Caco-2 (cell line): ENCODE measurements at regions not wholly inside any gene's neighbourhood (a gene's known extent, or its start where the extent isn't known, plus 50 kb on each side); places are given as distances from the start of the nearest gene placed in this dataset.

Experiments used
- BruUV-seq: library from RNA; stranded (reverse); fragments of 400-500 nt; replicated peaks from 2 replicates; lab custom pipeline; 2021; lab: Mats Ljungman, UMichigan
- CTCF ChIA-PET: fragments of 300-600 bp; sonication (Branson Sonifier 250); formaldehyde crosslinking; loops from one replicate; lab custom pipeline; 2022; ENCODE audit warnings: antibody characterized with exemption; lab: Charles Lee
- POLR2A ChIA-PET: fragments of 300-600 bp; sonication (Branson Sonifier 250); formaldehyde crosslinking; loops from one replicate; lab custom pipeline; 2022; ENCODE audit warnings: antibody characterized with exemption; lab: Charles Lee
- DNase-seq, 2 experiments: peaks; one replicate each; pipeline versions ENCODE4 v3.0.0 to v3.0.0-alpha.2; 2020 to 2022
- H3K27me3 ChIP-seq: replicated peaks from 2 replicates; pipeline ENCODE4 v1.6.0; 2011; ENCODE audit warnings: low read length; ENCODE audit not compliant: control insufficient read depth, insufficient read depth
- H3K36me3 ChIP-seq: 2 replicates; pipeline ENCODE4 v1.5.1; 2011; ENCODE audit warnings: low read length; ENCODE audit not compliant: control insufficient read depth, insufficient read depth
- H3K4me1 ChIP-seq: fragments of 250-450 bp; sonication (Bioruptor Pico); 2 replicates; pipeline ENCODE4 v1.5.1; 2020; ENCODE audit warnings: mild to moderate bottlenecking
- H3K4me3 ChIP-seq: 2 replicates; pipeline ENCODE4 v1.5.1; 2011; ENCODE audit warnings: low read depth, mild to moderate bottlenecking, control low read depth, low read length
- H3K9me3 ChIP-seq: fragments of 250-450 bp; sonication (Bioruptor Pico); 2 replicates; pipeline ENCODE4 v1.5.1; 2020; ENCODE audit warnings: mild to moderate bottlenecking, moderate library complexity
- H3K27ac Mint-ChIP-seq: one replicate; pipeline ENCODE4 v1.8.0; 2022; ENCODE audit warnings: mixed read lengths; ENCODE audit not compliant: unreplicated experiment
- H3K27me3 Mint-ChIP-seq: one replicate; pipeline ENCODE4 v1.8.0; 2022; ENCODE audit warnings: mixed read lengths; ENCODE audit not compliant: insufficient read depth, unreplicated experiment
- H3K36me3 Mint-ChIP-seq: one replicate; pipeline ENCODE4 v1.8.0; 2022; ENCODE audit warnings: mild to moderate bottlenecking, mixed read lengths; ENCODE audit not compliant: insufficient read depth, unreplicated experiment
- H3K4me1 Mint-ChIP-seq: one replicate; pipeline ENCODE4 v1.8.0; 2022; ENCODE audit warnings: low read depth, mixed read lengths; ENCODE audit not compliant: unreplicated experiment
- H3K4me3 Mint-ChIP-seq: one replicate; pipeline ENCODE4 v1.8.0; 2022; ENCODE audit warnings: mild to moderate bottlenecking, moderate library complexity, mixed read lengths; ENCODE audit not compliant: unreplicated experiment
- H3K9me3 Mint-ChIP-seq: one replicate; pipeline ENCODE4 v1.8.0; 2022; ENCODE audit warnings: mixed read lengths; ENCODE audit not compliant: unreplicated experiment
- intact Hi-C: fragments of 100-400 bp; cut with micrococcal nuclease; formaldehyde crosslinking; loops from one replicate; pipeline ENCODE4 v1.10.0; 2022; ENCODE audit not compliant: unreplicated experiment
- TF ChIP-seq, protein P1 (sequence below), 2 experiments: fragments of 200-600 bp in 1 of 2; IDR thresholded peaks; 1 replicate in 1 of 2; 2 replicates in 1 of 2; pipeline versions ENCODE4 v1.5.1 to v1.8.0; 2011 to 2022; ENCODE audit warnings: antibody characterized with exemption in 1 of 2, control low read depth in 1 of 2, inconsistent platforms in 1 of 2, low read depth in 1 of 2, low read length in 1 of 2, mild to moderate bottlenecking in 1 of 2, moderate library complexity in 1 of 2; ENCODE audit not compliant: insufficient read depth in 1 of 2, severe bottlenecking in 1 of 2, unreplicated experiment in 1 of 2

DNA sequence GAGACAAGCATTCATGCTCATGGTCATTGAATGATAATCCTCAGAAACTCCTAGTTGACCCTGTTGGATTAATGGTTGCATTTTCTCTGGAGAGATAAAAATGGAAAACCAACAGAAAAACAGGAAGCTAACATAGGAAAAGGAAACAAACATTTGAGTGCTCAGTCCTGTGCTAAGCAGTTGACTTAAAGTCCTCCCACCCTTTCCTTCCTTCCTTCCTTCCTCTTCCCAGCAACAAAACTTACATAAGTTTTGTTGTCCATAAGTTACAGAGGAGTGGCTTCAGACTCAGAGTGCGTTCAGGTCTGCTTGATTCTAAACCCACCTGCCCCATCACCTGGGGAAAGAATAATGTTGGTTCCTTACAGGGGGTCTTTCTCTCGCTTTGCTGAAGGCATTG lies 163.8 kb upstream of the RGMA start:
- Histone ChIP-seq H3K9me3 (no peaks in the 10 kb centered on the region), H3K27me3 (no peaks in the 10 kb centered on the region), H3K4me3 (no peak overlapping the region), H3K4me1 (no peaks in the 10 kb centered on the region), H3K36me3 (no peaks in the 10 kb centered on the region)
- intact Hi-C loops = no loop called here
- ChIA-PET CTCF (no interaction called here), POLR2A (no interaction called here)
- H3K27me3 Mint-ChIP-seq = no peaks in the 10 kb centered on the region
- no peak overlapping the region for H3K4me3 Mint-ChIP-seq
- no peaks in the 10 kb centered on the region for H3K36me3 Mint-ChIP-seq
- BruUV-seq = no TSS peak
- no peaks in the 10 kb centered on the region for H3K9me3 Mint-ChIP-seq
- DNase-seq = no peak
- TF ChIP-seq, protein P1, sequence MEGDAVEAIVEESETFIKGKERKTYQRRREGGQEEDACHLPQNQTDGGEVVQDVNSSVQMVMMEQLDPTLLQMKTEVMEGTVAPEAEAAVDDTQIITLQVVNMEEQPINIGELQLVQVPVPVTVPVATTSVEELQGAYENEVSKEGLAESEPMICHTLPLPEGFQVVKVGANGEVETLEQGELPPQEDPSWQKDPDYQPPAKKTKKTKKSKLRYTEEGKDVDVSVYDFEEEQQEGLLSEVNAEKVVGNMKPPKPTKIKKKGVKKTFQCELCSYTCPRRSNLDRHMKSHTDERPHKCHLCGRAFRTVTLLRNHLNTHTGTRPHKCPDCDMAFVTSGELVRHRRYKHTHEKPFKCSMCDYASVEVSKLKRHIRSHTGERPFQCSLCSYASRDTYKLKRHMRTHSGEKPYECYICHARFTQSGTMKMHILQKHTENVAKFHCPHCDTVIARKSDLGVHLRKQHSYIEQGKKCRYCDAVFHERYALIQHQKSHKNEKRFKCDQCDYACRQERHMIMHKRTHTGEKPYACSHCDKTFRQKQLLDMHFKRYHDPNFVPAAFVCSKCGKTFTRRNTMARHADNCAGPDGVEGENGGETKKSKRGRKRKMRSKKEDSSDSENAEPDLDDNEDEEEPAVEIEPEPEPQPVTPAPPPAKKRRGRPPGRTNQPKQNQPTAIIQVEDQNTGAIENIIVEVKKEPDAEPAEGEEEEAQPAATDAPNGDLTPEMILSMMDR (IDR thresholded peaks at IDR 0.05; ENCODE audit: insufficient read depth in 1 of 2, low read depth in 1 of 2, low read length in 1 of 2, severe bottlenecking in 1 of 2, unreplicated experiment in 1 of 2) = no peak
- H3K4me1 Mint-ChIP-seq = no peaks in the 10 kb centered on the region
- H3K27ac Mint-ChIP-seq = no peak overlapping the region

DNA sequence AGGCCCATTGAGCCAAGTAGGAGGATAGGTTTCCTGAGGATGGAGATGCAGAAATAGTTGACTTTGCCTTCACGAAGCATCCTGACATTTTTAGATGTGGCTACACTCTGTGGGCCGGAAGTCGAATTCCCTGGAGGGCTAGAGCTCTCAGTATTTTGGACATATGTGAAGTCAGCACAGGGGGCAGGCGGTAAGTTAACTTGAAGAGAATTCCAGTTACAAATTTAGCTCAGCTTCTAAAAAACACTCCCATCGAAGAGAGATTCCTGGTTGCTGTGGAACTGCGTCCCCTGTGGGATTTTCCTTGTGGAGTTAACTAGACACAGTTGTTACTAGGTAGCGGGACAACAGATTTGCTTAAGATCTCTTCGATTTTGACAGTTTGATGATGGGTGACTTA lies 161.9 kb upstream of the RGMA start:
- no peaks in the 10 kb centered on the region for H3K27me3 Mint-ChIP-seq
- no peak overlapping the region for H3K27ac Mint-ChIP-seq
- Histone ChIP-seq H3K9me3 (no peaks in the 10 kb centered on the region), H3K36me3 (no peaks in the 10 kb centered on the region), H3K27me3 (no peaks in the 10 kb centered on the region; the same call in 1 of the 2 replicates), H3K4me3 (no peak overlapping the region), H3K4me1 (no peaks in the 10 kb centered on the region)
- H3K36me3 Mint-ChIP-seq = no peaks in the 10 kb centered on the region
- ChIA-PET CTCF (no interaction called here), POLR2A (no interaction called here)
- intact Hi-C loops = no loop called here
- TF ChIP-seq, protein P1 (IDR thresholded peaks at IDR 0.05; ENCODE audit: insufficient read depth in 1 of 2, low read depth in 1 of 2, low read length in 1 of 2, severe bottlenecking in 1 of 2, unreplicated experiment in 1 of 2) = no peak
- no TSS peak for BruUV-seq
- H3K9me3 Mint-ChIP-seq = no peaks in the 10 kb centered on the region
- H3K4me3 Mint-ChIP-seq = no peak overlapping the region
- no peak for DNase-seq
- H3K4me1 Mint-ChIP-seq = no peaks in the 10 kb centered on the region

DNA sequence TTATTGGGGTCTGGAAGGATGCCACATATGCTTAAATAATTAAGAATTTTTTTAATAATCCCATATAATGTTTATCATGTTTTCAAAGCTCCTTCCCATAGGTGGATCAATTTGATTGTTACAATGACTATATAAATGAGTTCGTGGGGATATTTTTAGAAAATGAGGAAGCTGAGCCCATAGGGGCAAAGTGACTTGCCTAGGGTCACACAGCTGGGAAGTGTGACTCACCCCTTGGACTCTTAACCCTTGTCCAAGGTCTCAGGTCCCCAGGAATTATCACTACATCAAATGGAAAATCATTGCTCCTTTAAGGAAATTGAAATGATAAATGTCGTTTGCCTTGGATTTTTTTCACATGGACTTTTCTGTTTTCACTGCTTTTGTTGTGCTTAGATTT lies 161.2 kb upstream of the RGMA start:
- Mint-ChIP-seq H3K4me3 (no peak overlapping the region), H3K4me1 (no peaks in the 10 kb centered on the region), H3K9me3 (no peaks in the 10 kb centered on the region), H3K36me3 (no peaks in the 10 kb centered on the region), H3K27ac (no peak overlapping the region), H3K27me3 (no peaks in the 10 kb centered on the region)
- POLR2A ChIA-PET = no interaction called here
- no peak for DNase-seq
- Histone ChIP-seq H3K36me3 (no peaks in the 10 kb centered on the region), H3K27me3 (no peaks in the 10 kb centered on the region; the same call in 1 of the 2 replicates), H3K4me3 (no peak overlapping the region), H3K4me1 (no peaks in the 10 kb centered on the region), H3K9me3 (no peaks in the 10 kb centered on the region)
- TF ChIP-seq, protein P1 (IDR thresholded peaks at IDR 0.05; ENCODE audit: insufficient read depth in 1 of 2, low read depth in 1 of 2, low read length in 1 of 2, severe bottlenecking in 1 of 2, unreplicated experiment in 1 of 2) = no peak
- CTCF ChIA-PET = interaction anchor here (0.6 kb wide), 1 partner anchor 26 kb away, joined by 5 read pairs; no protein-coding TSS in a partner anchor
- intact Hi-C loops = no loop called here
- no TSS peak for BruUV-seq
